Prostate gland (tissue), 2 donors: ENCODE measurements at regions not wholly inside any gene's neighbourhood (a gene's known extent, or its start where the extent isn't known, plus 50 kb on each side); places are given as distances from the start of the nearest gene placed in this dataset.

ENCODE experiments used
- CTCF ChIP-seq, 4 experiments: fragments of 200-600 bp in 2 of 4; fragments of 450-650 bp in 2 of 4; sonication (generic) in 2 of 4; IDR thresholded peaks; 1 replicate in 3 of 4; 2 replicates in 1 of 4; pipeline ENCODE4 v1.5.1; 2016 to 2019; ENCODE audit warnings: antibody characterized with exemption in 4 of 4, mild to moderate bottlenecking in 2 of 4, moderate library complexity in 2 of 4
- POLR2A ChIP-seq: fragments of 450-650 bp; IDR thresholded peaks from one replicate; pipeline ENCODE4 v1.6.1; 2016; ENCODE audit warnings: antibody characterized with exemption, mild to moderate bottlenecking

DNA sequence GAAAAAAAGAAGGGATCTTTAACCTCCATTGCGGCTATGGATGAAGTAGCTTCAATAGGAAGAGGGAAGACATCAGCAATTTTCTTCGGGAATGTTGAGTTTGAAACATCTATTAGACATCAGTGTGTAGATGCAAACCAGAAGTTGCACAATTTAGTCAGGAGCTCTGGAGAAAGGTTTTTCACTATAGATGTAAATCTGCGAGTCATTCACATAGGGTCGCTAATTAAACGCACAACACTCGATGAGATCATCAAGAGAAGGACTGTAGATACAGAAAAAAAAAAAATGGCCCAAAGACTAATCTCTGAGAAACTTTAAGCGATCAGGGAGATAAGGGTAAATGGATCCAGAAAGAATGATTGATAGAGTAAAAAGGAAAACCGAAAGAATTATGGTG, 61.7 kb upstream of the TES start:
- TF ChIP-seq CTCF (IDR thresholded peaks at IDR 0.05) (no peak), POLR2A (no peak)
